ENCODE measurements at regions not wholly inside any gene's neighbourhood (a gene's known extent, or its start where the extent isn't known, plus 50 kb on each side); places are given as distances from the start of the nearest gene placed in this dataset.

- DNase-seq: peak in 47 of 51 donors; percentile 4 to 91 (median 64)
These were observed 200.3 kb upstream of the PFN2 start for GRCh38 chr3:150170852-150171520.

GRCh38 chr3:150169330-150169940 is 198.7 kb upstream of the PFN2 start:
- no peak for DNase-seq

- peak in 11 of 51 donors; percentile 1 to 30 (median 7) for DNase-seq
These were observed 198.0 kb upstream of the PFN2 start for GRCh38 chr3:150168698-150169097.

GRCh38 chr3:150165396-150166094 is 194.8 kb upstream of the PFN2 start:
- no peak for DNase-seq

- DNase-seq: no peak
These were observed 190.3 kb upstream of the PFN2 start for GRCh38 chr3:150161011-150161410.

- no peak for DNase-seq
These were observed 188.4 kb upstream of the PFN2 start for GRCh38 chr3:150158943-150159625.

GRCh38 chr3:150152567-150152966 is 181.9 kb upstream of the PFN2 start:
- no peak for DNase-seq

GRCh38 chr3:150150633-150151032 is 179.9 kb upstream of the PFN2 start:
- no peak for DNase-seq

GRCh38 chr3:150149651-150150051 is 179.0 kb upstream of the PFN2 start:
- no peak for DNase-seq

GRCh38 chr3:150148227-150148626 is 177.5 kb upstream of the PFN2 start:
- no peak for DNase-seq

- no peak for DNase-seq
These were observed 177.1 kb upstream of the PFN2 start for GRCh38 chr3:150147776-150148175.

- no peak for DNase-seq
These were observed 176.5 kb upstream of the PFN2 start for GRCh38 chr3:150146991-150147761.

- DNase-seq: peak in 1 of 51 donors; percentile 13
These were observed 175.0 kb upstream of the PFN2 start for GRCh38 chr3:150145659-150146058.

GRCh38 chr3:150144191-150144708 is 173.6 kb upstream of the PFN2 start:
- DNase-seq: no peak

GRCh38 chr3:150142936-150143335 is 172.2 kb upstream of the PFN2 start:
- DNase-seq: no peak

- no peak for DNase-seq
These were observed 171.2 kb upstream of the PFN2 start for GRCh38 chr3:150141790-150142326.

GRCh38 chr3:150140614-150141321 is 170.1 kb upstream of the PFN2 start:
- DNase-seq: no peak

GRCh38 chr3:150138824-150139223 is 168.1 kb upstream of the PFN2 start:
- no peak for DNase-seq

GRCh38 chr3:150136242-150136641 is 165.5 kb upstream of the PFN2 start:
- DNase-seq: no peak

- peak in 2 of 51 donors; percentile 1 to 7 for DNase-seq
These were observed 164.6 kb upstream of the PFN2 start for GRCh38 chr3:150135287-150135721.

All from hypothalamus (tissue), 51 donors.